Transverse colon (tissue), 4 donors: ENCODE measurements at regions not wholly inside any gene's neighbourhood (a gene's known extent, or its start where the extent isn't known, plus 50 kb on each side); places are given as distances from the start of the nearest gene placed in this dataset.

Experiments
- CTCF ChIP-seq, 5 experiments: fragments of 200-600 bp in 3 of 5; fragments of 450-650 bp in 2 of 5; sonication (generic) in 3 of 5; IDR thresholded peaks; 1 replicate in 2 of 5; 2 replicates in 3 of 5; pipeline ENCODE4 v1.5.1; 2016 to 2017; ENCODE audit warnings: antibody characterized with exemption in 5 of 5, inconsistent platforms in 3 of 5, mild to moderate bottlenecking in 2 of 5, moderate library complexity in 1 of 5
- EP300 ChIP-seq: sonication (generic); formaldehyde crosslinking; IDR thresholded peaks from one replicate; pipeline ENCODE4 v1.6.1; 2017; ENCODE audit warnings: antibody characterized with exemption, low read depth
- POLR2A ChIP-seq: fragments of 450-650 bp; IDR thresholded peaks from one replicate; pipeline ENCODE4 v1.6.1; 2016; ENCODE audit warnings: antibody characterized with exemption, mild to moderate bottlenecking, moderate library complexity
- POLR2AphosphoS5 ChIP-seq, 3 donors: sonication (generic); formaldehyde crosslinking; IDR thresholded peaks; one replicate each; pipeline ENCODE4 v1.6.1; 2016; ENCODE audit warnings: antibody characterized with exemption in 3 of 3

GRCh38 chr18:65133610-65134009 is 617.2 kb upstream of the CDH7 start:
- TF ChIP-seq POLR2A: no peak
- TF ChIP-seq CTCF (IDR thresholded peaks at IDR 0.05): no peak
- TF ChIP-seq POLR2AphosphoS5 (IDR thresholded peaks at IDR 0.05): no peak
- TF ChIP-seq EP300: no peak
